Posterior vena cava (tissue), 2 donors: ENCODE measurements at regions not wholly inside any gene's neighbourhood (a gene's known extent, or its start where the extent isn't known, plus 50 kb on each side); places are given as distances from the start of the nearest gene placed in this dataset.
"Not testable (repeated sequence)": the region's sequence is repeated elsewhere in the genome, so short reads cannot be mapped to it uniquely, and the experiment has no call there.

Source experiments
- DNase-seq: peaks from one replicate; pipeline ENCODE4 v3.0.0-alpha.2; 2020; ENCODE audit warnings: low spot score
- intact Hi-C, 2 donors: fragments of 100-400 bp; cut with DNase I; formaldehyde crosslinking; loops; one replicate each; pipeline versions ENCODE4 v1.14.1 to v1.14.2; 2022 to 2023
- donor health status: DM: yes; HTN: yes; CAD: no.
- donor health status: DM: yes; HTN: yes; CAD: no.

DNA sequence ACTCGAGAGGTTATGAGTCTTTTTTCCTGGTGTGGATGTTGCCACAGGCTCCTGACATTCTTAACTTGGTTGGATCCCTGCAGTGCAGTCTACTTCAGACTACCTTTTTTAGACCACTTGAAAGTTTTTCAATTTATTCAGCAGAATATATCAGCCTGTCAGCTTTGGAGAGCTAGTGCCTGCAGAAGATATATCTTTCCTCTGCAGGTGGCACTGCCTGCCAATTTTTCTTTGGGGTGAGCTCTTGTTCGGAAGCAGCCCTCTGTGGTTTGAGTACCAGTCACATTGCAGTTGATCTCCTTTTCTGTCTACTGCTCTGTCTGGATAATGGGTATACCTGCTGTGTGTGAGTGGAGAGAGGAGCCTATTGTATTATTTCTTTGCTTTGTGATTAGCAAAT is 730.4 kb downstream of the PRIM2 start:
- intact Hi-C loops, DNase-seq: not testable (repeated sequence)

- DNase-seq, intact Hi-C loops: not testable (repeated sequence)
Measured at GRCh38 chr6:58055465-58056176, 738.2 kb downstream of the PRIM2 start.

DNA sequence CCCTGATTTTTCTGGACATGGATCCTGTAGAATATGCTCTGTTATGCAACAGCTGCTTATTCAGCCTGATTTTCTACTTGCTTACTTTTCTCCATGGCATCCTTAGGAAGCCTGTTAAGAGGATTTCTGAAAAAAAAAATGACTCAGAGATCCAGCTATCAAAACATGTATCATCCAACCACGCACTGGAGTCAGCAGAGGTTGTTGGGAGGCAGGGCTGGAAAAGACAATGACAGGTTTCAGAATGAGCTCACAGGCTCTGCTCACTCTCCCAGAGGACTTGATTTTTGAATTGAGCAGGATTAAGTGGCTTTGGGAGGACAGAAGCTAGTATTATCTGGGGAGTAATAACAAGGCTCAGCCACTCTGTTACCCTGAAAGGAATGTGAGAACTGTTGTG is 742.3 kb downstream of the PRIM2 start:
- intact Hi-C loops, DNase-seq: not testable (repeated sequence)

DNA sequence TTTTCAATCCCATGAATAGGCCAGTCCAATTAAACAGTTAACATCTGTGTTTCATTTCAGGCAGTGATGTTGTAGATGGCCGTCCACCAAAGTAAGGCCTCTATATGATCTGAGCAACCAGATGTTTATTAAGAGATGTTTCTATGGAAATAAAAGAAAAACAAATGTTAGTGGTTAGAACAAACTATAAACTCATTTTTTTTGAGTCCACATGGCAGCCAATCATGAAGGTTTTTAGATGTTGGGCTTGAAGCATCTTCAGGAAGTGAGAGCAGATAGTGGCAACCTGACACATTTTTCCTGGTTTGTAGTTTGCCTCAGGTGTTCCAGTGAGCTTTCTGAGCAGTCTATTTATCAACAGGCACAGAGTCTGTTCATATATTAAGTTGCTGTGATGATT is 746.1 kb downstream of the PRIM2 start:
- intact Hi-C loops, DNase-seq: not testable (repeated sequence)

DNA sequence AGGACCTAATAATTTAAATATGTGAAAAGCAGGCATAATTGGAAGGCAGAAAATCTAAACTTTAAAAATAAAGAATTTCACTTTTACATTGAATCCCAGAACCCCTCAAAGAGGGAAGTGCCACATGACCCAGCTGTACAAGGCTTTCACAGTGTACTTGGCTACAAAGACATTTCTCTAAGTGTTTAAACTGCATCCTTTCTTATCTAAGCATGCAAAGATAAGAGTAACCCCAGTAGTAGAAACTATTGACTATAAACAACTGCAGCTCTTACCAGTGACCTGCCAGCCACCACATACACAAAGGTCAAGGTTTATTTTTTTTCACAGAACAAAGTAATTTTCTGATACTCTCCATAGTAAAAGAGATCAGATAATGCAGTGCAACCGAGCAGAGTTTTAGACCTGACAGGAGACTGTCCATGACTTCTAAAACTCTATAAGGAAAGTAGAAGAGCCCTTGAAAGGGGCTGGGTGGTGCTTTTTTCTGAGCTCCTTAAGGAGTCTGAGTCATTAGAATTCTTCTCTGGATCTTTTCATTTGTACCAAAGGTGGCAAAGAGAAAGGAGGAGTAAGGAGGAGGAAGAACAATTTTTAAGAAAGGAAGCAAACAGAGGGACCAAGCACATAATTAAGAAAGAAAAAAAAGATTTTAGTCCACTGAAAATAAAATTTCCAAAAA is 750.6 kb downstream of the PRIM2 start:
- DNase-seq, intact Hi-C loops: not testable (repeated sequence)

DNA sequence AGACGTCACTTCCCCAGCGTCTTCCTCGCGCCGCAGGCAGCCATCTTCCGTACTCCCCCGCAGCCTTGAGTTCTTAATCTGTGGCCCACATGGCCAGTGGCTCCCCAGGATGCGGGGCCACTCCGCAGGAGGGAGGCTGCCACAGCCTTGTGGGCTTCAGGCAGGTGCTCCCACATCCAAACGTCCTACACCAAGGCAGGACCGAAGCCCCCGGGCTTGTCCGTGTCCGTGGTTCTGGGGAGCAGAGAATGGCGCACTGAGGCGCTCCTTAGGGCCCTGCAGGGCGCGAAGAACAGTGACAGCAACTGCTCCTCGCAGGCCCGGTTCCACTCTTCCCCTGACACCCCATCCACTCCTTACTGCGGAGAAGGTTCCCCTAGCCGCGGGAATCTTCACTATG is 755.8 kb downstream of the PRIM2 start:
- DNase-seq = no peak
- intact Hi-C loops = no loop called here

- intact Hi-C loops, DNase-seq: not testable (repeated sequence)
Measured at GRCh38 chr6:58090067-58090466, 772.6 kb downstream of the PRIM2 start.

DNA sequence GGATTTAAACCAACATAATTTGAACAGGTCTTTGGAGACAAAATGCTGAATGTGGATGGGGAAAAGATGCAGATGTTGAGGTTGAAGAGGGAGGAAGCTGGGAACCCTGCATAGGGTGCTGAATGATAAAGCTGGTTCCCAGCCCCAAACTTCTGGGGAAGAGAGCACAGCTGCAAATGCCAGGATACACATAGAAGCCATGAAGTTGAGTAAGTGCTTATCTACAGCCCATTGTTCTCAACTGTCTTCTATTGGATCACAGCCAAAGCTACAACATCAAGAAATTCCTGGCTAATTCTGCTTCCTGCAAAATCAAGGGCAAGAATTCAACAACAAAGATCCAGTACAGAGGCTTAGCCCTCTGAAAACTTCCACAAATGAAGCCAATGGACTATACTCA is 779.8 kb downstream of the PRIM2 start:
- intact Hi-C loops = not testable (repeated sequence)

GRCh38 chr6:58113960-58114359 is 796.5 kb downstream of the PRIM2 start:
- no peak for DNase-seq
- intact Hi-C loops = no loop called here

More for the DNA sequence above, 779.8 kb downstream of the PRIM2 start:
- DNase-seq = not testable (repeated sequence)

DNA sequence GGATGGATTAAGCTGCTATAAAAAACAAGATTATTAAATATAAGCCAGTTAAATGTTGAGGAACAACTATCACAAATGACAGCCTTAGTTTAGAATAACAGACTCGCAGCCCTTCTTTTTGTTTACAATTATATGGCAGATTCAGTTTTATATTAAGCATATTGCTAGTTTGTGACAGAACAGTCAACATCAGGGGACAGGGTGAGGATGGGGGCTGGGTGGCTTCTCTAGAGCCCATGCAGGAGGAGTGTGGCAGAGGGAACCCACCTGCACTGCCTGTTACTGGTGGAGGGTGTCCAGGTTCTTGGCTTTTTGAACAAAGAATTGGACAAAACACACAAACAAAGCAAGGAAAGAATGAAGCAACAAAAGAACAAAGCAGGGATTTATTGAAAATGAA is 799.7 kb downstream of the PRIM2 start:
- intact Hi-C loops, DNase-seq: not testable (repeated sequence)

GRCh38 chr6:58121616-58122015 is 804.2 kb downstream of the PRIM2 start:
- DNase-seq, intact Hi-C loops: not testable (repeated sequence)

DNA sequence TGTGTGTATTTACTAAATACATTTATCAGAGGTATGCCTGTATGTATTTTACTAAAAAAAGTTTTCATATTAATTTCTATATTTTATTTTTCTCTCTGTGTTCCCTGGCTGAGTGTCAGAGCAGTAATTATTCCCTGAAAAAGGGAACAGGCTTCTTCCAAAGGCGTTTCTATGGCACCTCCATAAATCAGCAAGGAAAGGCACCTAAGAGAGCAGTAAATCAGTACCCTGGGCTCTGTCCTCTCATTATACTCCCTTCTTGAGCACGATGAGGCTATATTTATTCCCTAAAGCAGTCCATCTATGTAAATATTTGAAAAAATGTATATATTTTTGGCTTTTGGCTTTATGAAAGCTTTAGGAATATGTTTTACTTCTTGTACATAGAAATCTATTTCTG is 806.3 kb downstream of the PRIM2 start:
- intact Hi-C loops, DNase-seq: not testable (repeated sequence)

- intact Hi-C loops, DNase-seq: not testable (repeated sequence)
Measured at GRCh38 chr6:58128549-58128948, 811.1 kb downstream of the PRIM2 start.

DNA sequence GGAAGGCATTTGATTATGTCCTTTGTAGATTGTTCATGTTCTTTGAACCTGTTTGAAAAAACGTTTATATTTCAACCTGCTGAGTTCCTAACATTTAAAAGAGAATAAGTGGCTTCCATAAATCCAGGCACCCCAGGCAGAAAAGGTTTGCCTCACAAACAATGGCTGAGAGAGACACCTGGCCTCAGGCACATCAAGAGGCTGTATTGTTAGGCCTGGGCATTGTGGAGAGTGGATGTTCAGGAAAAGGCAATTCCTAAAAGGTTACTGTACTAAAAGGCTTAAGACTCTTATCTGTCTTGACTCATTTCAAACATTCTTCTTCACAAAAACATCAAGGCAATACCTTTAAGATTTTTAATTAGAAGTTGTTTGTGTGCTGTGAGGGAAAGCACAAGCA is 811.7 kb downstream of the PRIM2 start:
- DNase-seq, intact Hi-C loops: not testable (repeated sequence)

GRCh38 chr6:58139746-58140145 is 822.3 kb downstream of the PRIM2 start:
- intact Hi-C loops, DNase-seq: not testable (repeated sequence)

DNA sequence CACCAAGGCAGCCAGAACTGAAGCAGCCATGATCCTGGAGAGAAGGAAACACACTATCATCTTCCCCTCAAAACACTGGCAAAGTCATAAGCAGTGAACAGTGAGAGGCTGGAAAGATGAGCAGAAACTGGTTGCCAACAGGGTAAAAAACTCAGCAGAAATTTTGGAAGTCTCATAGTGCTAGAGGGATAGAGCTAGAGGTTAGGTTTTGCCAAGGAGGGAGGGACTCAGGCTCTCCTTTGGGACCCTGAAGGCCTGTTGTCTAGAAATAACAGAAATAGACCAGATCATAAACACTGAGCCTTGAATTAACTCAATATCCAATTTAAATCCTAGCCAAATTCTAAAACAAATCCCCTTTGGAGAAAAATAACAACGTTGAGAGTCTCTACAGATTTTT is 853.6 kb downstream of the PRIM2 start:
- DNase-seq, intact Hi-C loops: not testable (repeated sequence)

DNA sequence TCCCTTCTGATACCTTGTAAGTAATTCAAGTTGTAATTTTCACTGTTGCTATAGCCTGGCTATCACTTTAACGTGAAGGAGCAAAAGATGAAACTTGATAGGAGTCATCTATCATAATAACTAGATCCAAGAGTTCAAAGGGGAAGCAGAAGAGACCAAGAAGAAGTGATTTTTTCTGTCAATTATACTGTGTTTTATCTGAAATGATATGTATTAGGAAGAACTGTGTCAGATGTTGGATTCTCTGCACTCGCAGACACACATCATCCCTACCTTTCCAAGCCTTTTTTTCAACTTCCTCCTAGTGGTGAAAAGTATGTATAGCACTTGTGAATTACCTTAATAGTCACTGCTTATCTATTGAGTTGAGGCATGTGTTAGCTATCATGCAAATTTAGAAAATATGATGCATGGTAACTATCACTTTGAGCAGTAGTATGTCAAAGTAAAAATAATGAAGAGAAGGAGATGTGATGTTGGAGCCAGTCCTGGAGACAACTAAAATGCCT is 864.2 kb downstream of the PRIM2 start:
- intact Hi-C loops = not testable (repeated sequence)

GRCh38 chr6:58185300-58185699 is 867.9 kb downstream of the PRIM2 start:
- intact Hi-C loops = not testable (repeated sequence)

More for the DNA sequence above, 864.2 kb downstream of the PRIM2 start:
- DNase-seq = not testable (repeated sequence)

DNA sequence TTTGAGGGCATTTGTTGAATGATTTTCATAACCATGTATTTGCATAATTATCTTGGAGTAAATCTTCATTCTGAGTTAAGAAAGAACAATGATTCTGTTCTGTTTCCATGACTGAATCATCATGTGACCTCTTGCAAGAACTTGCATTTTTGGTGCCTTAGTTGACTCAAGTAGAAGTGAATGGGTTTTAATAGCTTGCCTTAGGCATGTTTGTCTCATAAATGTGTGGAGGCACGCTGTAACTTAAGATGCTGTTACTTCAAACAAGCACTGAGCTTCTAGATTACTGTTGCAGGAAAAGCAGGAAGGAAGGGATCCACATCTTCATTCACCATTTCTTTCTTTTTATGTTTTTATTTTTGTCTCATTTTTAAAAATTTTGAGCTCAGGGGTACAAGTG is 875.8 kb downstream of the PRIM2 start:
- DNase-seq, intact Hi-C loops: not testable (repeated sequence)

More at GRCh38 chr6:58185300-58185699, 867.9 kb downstream of the PRIM2 start:
- DNase-seq = not testable (repeated sequence)

GRCh38 chr6:58198301-58198700 is 880.9 kb downstream of the PRIM2 start:
- intact Hi-C loops = no loop called here
- no peak for DNase-seq
